C1 segment of cervical spinal cord (tissue), 14 donors: ENCODE measurements at regions not wholly inside any gene's neighbourhood (a gene's known extent, or its start where the extent isn't known, plus 50 kb on each side); places are given as distances from the start of the nearest gene placed in this dataset.
"Not testable (repeated sequence)": the region's sequence is repeated elsewhere in the genome, so short reads cannot be mapped to it uniquely, and the experiment has no call there.

Experiments used
- DNase-seq, 14 donors: peaks; one replicate each; lab custom pipeline; 2025; lab: John Stamatoyannopoulos, UW

DNA sequence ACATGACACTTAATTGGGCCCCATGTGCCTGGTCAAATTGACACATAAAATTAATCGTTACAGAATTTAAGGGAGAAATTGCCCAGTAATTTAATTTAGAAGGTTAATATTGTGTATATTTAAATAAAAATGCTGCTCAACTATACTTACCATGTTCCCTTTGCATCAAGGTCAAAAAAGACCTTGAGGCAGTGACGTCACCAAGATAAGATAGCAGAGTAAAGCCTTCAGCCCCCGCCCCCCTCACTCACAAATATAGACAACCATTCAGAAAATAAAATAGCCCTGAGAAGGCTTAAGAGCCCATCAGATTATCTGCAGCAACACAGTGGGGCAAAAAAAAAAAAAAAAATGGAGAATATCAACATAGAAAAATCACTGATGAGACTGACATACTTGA lies 785.7 kb downstream of the CCDC85A start:
- no peak for DNase-seq

DNA sequence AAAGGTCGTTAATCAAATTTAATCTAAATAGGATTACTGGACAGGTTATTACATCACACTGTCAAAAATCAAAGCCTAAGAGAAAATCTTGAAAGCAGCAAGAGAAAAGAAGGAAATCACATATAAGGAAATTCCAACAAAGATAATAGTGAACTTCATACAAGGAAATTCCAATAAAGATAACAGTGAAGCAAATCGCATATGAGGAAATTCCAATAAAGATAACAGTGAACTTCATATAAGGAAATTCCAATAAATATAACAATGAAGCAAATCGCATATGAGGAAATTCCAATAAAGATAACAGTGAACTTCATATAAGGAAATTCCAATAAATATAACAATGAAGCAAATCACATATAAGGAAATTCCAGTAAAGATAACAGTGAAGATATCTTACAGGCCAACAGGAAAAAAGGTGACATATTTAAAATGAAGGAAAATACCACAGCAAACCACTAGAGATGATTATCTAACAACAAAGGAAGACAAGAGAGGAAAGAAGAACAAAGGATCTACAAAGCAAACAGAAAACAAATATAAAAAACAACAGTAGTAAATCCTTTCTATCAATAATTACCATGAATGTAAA lies 787.7 kb downstream of the CCDC85A start:
- no peak for DNase-seq

DNA sequence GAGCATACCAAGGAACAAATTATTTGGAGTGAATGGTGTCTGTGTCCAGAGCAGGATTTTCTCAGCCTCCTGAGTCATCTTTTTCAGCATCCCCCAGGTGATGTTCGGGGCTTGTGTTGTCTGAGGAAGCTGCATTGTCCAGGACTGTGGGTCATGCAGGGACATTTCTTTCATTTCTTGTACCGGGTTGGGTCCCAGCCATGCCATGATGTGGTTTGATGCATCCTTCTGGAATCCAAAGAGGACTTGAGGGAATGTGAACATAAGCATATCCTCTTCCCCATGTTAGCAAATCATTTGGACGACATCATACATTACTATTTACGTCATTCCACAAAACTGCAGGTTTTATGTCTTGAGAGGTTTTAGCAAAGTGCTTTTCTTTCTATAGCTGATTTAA lies 797.8 kb downstream of the CCDC85A start:
- DNase-seq, result no peak

DNA sequence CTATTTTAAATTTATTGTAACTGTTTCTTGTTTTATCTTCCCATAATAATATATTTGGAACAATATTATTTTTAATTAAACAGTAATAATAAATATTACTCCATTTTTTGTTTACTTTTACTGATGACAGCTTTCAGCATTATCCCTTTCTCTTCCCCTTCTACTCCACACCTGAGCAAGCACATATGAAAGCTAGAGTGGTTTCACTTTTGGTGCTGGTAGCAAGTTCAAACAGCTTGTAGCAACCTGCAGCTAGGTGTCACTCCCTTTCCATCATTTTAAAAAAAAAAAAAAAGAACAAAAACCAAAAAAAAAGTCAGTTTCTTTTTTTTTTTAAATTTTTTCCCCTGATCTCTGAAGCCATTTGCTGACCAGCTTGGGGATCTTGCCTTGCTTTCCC lies 801.8 kb downstream of the CCDC85A start:
- DNase-seq, result no peak

DNA sequence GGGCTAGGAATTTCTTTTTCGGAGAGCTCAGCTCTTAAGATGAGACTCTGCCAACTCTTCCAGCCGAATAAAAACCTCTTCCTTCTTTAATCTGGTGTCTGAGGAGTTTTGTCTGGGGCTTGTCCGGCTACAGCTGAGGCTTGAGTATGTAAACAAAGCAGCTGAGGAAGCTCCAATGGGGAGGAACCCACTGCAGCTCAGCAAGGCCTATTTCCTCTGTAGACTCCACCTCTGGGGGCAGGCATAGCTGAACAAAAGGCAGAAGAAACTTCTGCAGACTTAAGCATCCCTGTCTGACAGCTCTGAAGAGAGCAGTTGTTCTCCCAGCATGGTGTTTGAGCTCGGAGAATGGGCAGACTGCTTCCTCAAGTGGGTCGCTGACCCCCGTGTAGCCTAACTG lies 838.7 kb downstream of the CCDC85A start:
- DNase-seq, result no peak

DNA sequence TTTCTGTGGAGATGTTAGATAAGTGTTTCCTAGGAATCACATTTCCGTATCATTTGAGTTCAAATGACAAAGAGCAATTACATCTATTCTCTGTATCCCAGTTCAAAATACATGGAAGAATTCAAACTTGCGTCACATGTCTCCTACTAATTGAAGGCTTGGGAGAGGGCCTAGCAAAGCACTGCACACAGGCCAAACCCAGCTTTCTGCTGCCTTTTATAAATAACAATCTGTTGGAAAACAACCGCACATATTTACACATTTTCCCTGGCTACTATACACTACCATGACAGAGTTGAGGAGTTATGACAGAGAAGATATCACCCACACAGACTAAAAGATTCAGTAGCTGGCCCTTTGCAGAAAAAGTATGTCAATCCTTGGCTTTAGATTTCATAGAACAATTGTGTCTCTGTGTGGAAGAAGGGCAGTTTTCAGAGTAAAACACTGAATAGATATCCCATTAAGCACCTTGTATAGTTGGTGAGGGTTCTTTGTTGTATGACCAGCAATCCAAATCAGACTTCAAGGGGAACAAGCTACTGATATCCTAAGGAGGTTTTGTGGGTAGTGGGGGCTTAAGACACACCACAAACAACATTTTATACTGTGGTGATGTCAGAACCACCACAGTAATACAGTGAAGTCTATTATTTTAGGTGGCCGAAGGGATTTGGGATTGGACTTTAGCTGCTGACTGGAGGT lies 861.3 kb downstream of the CCDC85A start:
- no peak for DNase-seq

DNA sequence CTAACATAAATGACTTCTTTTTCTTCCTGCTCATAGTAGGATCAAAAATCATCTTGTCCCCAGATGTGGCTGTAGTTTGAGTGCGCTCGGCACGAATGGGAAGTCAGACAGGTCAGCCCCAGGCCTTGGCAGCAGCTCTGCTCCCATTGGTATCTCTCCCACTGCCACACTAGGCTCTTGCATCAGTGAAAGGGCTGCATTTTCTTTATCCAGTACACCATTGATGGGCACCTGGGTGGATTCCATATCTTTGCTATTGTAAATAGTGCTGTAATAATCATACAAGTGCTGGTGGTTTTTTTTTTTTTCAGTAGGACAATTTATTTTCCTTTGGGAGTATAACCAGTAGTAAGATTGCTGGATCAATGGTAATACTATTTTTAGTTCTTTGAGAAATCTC lies 865.5 kb downstream of the CCDC85A start:
- DNase-seq, result no peak

DNA sequence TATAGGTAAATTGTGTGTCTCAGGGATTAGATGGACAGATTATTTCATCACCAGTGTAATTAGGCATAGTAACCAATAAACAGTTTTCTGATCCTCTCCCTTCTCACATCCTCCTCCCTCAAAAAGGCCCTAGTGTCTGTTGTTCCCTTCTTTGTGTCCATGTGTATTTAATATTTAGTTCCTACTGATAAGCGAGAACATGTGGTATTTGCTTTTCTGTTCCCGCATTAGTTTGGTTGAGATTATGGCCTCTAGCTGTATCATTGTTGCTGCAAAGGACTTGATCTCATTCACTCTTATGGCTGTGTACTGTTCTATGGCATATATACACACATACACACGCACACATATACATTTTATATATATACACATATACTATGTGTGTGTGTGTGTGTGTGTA lies 866.2 kb downstream of the CCDC85A start:
- no peak for DNase-seq

DNA sequence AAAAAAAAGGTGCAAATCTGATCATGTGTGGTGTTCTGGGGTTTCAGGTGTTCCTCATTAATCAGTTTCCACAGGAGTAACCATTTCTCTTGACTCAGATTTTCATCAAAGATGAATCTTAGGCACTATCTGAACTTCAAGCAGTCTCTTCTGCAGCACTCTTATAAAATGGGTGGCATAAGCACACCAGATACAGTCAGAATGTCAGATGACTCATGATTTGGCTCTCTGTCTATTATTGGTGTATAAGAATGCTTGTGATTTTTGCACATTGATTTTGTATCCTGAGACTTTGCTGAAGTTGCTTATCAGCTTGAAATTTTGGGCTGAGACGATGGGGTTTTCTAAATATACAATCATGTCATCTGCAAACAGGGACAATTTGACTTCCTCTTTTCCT lies 882.5 kb downstream of the CCDC85A start:
- DNase-seq, result not testable (repeated sequence)

DNA sequence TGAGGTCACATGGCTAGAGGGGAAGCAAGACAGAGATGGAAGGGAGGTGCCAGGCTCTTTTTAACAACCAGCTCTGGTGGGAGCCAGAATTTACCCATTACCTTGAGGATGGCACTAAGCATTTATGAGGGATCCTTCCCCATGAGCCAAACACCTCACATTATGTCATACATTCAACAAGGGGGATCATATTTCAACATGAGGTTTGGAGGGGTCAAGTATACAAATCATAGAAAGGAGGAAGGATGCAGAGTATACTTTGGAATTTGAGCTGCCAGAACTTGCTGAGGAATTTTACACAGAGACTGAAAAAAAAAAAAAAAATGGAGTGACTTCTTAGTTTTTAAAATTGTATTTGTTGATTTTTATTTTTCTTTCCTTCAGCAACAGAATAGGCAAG lies 891.4 kb downstream of the CCDC85A start:
- DNase-seq, result no peak

DNA sequence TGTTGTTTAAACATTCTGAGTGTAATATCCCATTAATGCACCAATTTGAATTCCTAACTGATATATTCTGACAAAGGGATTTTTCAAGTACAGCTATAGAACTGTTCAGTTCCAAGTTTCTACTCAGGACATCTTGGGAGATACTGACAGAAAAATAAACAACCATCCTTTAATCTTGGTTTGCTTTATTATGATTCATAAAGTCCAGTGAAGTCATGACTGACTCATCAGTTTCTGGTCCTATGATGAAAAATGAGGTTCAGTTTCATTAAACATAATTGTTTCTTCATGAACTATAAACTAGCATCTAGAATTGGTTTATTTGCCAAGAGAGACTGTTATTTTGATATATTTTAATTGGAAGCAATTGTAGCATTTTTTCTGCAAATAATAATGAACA lies 896.2 kb downstream of the CCDC85A start:
- DNase-seq, result no peak

DNA sequence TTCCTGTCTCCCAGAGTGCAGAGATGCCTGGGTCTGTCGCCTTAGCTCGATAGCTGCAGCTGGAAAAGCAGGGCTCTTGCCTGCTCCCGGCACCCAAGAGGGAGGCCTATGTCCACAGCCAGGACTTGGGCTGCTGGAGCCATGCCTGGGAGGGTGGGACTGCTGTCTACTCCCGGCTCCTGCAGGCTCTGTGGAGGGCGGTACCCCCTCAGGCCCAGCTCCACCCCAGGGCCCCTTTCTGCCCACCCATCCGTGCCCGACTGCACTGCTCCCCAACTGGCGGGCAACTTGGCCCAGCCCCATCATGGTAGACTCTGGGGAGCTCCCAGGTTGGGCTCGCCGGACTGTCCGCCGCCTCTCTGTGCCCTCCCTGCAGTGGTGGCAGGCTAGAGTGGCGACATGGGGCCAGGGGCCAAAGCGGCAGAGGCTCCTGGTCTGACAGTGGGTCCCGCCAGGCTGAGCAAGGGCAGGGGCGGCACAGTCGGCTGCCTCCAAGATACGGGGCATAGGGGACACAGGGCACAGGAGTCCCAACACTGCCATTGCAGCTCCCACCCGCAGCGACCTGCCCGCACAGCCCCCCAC lies 901.0 kb downstream of the CCDC85A start:
- DNase-seq, result no peak

DNA sequence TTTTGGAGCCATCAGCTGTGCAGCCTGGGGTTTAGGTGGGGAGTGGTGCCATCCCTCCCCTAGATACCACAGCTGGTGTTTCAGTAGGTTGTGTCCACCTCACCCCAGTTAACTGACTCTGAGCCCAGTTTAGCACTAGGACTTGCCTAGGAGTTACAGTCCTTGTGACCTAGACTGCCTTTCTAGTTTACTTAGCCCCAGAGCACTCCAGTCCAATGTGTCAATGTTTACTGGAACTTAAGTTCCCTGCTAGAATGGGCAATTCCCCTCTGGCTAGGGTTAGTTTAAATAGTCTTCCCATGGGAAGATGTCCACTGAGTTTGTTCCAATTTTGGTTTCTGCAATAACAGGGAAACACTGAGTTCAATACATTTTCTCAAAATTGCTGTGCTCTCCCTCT lies 909.2 kb downstream of the CCDC85A start:
- no peak for DNase-seq

DNA sequence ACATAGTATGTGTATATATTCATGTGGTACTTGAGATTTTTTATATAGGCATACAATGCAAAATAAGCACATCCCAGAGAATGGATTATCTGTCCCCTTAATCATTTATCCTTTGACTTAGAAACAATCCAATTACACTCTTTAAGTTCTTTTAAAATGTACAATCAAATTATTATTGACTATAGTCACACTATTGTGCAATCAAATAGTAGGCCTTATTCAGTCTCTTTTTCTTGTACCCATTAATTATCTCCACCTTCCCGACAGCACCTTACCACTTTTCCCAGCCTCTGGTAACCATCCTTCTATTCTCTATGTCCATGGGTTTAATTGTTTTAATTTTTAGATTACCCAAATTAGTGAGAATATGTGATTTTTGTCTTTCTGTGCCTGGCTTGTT lies 914.1 kb downstream of the CCDC85A start:
- no peak for DNase-seq

DNA sequence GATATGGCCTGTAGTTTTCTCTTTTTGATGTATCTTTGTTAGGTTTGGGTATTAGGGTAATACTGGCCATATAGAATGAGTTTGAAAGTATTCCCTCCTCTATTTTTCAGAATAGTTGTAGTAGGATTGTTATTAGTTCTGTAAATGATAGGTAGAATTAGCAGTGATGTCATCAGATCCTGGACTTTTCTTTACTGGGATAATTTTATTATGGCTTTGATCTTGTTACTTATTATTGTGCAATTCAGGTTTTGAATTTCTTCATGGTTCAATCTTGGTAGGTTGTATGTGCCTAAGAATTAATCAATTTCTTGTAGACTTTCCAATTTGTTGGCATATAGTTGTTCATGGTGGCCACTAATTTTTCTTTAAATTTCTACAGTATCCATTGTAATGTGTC lies 916.6 kb downstream of the CCDC85A start:
- no peak for DNase-seq

DNA sequence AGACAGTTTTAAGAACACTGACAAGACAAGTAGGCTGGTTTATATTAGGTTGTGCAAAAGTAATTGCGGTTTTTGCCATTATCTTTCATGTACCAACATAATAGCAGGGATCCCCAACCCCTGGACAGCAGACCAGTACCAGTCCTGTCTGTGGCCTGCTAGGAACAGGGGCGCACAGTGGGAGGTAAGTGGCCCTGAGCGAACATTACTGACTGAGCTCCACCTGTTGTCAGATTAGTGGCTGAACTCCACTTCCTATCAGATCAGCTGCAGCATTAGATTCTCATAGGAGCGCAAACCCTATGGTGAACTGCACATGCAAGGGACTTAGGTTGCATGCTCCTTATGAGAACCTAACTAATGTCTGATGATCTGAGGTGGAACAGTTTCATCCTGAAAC lies 921.9 kb downstream of the CCDC85A start:
- DNase-seq, result no peak

DNA sequence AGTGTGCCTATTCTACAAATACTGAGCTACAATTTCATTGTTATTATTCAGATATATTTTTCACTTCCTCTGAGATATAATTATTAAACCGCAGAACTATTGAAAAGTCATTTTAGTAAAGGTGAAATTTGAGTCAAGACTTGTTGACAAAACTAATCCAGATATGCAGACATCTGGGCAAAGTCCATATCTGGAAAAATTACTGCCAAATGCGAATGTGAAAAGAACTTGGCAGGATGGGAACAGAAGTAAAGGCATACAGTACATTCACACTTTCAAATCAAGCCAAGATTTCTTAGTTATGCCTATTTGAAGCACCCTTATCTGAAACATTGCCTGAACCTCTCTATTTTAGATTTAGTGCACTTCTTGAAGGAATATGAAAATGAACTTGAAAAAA lies 923.6 kb downstream of the CCDC85A start:
- no peak for DNase-seq

DNA sequence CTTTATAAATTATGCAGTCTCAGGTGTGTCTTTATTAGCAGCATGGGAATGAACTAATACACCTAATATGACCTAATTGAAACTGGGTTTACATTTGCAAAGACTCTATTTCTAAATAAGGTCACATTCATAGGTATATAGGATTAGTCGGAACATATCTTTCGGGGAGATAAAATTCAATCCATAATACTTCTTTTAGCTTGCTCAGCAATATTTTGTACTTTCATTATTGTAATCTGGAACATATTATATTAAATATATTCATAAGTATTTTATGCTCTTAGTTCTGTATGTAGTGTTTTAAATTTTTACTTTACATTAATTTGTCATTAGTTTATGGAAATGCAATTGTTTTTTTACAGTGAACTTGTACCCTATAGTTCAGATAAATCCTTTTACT lies 927.7 kb downstream of the CCDC85A start:
- DNase-seq, result no peak

DNA sequence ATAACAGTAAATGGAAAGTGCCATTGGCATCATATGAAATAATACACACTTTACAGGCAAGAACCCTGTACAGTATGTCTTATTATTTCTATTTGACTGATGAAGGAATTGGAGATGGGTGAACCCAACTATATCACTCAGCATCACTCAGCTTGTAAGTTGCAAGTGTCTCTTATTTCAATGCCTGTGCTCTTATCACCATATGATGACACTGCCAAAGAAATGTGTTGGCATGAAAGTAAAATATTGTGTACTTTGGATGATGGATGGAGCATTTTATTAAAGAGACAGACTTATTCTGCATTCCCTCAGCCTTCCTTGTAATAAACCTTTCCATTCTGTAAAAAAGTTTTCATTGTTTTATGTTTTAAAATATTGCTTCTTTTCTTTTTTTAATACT lies 927.5 kb upstream of the VRK2 start:
- no peak for DNase-seq

DNA sequence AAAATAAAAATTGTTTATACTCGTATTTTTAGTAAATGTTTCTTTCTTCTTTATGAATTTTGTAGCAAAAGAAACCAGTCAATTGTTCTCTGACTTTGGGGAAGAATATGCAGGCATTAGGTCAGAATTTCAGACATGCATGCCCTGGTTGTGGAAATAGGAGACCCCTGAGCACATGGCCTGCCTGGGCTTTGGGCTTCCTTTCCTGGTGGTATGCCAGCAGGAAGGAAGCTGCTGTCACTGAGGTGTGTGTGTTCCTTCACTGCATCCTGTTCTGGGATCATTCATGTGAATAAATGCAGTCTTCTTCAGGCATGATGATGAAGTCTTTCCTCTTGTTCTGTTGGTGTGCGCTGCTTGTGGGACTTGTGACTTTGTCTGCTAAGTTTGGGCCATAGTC lies 920.2 kb upstream of the VRK2 start:
- DNase-seq, result no peak

DNA sequence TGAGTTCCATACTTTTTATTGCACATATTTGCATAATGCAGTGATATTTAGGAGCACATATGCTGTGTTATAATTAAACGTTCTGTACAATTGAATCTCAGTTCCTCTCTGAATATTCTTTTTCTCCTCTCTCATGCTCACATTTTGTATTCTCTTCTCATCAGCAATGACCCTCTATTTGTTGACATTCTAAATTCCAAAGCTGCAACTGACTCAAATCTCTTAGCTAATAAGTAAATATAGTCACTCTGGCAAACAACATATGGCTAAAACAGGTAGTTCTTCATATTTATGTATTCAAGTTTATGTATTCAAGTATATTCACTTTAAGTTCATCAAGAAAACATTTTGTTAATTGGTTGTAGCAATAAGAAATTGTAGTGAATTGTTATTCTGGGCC lies 907.4 kb upstream of the VRK2 start:
- DNase-seq, result no peak

DNA sequence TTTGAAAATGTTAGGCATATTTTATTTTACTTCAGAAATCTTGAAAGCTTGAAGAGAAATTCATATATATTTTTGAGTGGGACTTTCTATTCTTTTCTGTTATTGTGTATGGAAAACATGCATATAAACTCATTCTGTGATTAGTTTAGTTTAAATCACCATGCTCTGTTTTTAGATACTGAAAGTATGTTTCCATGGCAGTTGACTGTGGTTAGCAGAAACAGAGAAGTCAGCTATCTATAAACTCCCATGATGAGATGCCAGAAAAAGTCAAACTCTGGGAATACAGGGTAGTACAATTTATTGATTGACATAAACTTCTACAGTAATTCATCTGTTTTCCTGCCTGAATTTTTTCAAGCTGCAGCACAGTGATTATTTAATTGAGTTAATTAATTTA lies 905.3 kb upstream of the VRK2 start:
- DNase-seq, result no peak

DNA sequence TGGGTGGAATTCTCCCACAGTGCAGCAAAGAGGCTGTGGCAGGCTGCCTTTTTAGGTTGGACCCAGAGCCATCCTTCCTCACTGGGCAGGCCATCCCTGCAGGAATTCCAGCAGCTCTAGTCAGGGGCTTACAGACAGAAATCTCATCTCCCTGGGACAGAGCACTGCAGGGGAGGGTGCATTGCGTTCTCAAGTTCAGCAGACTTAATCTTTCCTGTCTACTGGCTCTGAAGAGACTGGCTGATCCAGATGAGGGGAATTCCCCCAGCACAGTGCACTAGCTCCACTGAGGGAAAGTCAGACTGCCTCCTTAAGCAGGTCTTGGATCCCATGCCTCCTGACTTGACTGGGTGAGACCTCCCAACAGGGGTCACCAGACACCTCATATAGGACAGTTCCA lies 899.7 kb upstream of the VRK2 start:
- DNase-seq, result no peak
